ENCODE measurements at regions not wholly inside any gene's neighbourhood (a gene's known extent, or its start where the extent isn't known, plus 50 kb on each side); places are given as distances from the start of the nearest gene placed in this dataset.

DNA sequence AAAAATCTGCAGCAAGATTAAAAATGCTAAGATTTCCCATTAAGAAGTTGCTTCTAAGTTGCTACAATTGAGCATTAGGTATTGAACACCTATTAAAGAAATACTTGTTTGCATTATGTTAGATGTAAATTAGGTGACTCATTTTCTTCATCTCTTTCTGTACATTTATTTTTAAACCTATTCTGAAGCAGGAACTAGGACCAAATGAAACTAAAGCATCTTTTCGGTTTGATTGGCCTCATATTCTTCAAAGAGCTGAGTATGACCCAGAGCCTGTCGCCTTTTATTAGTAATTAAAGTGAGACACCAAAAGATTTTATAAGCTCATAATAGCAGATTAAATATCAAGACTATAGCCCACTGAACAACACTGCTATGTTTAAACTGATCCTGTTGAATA, 83.4 kb upstream of the ZEB2 start:
- H3K4me3 Mint-ChIP-seq = no peak overlapping the region
- Histone ChIP-seq H3K79me2 (ENCODE audit: insufficient read depth, low read length) (no peaks in the 10 kb centered on the region), H2BK15ac (ENCODE audit: low read depth, low read length) (no peak overlapping the region), H3K79me1 (ENCODE audit: insufficient read depth, low read depth, low read length, poor library complexity, severe bottlenecking) (no peaks in the 10 kb centered on the region), H3K4me2 (ENCODE audit: insufficient read depth, insufficient read length, low read length) (no peak overlapping the region), H3K23me2 (ENCODE audit: insufficient read length, low read depth, low read length, poor library complexity, severe bottlenecking) (no peaks in the 10 kb centered on the region), H2BK20ac (ENCODE audit: low read depth, low read length, poor library complexity, severe bottlenecking) (no peak overlapping the region), H3K18ac (ENCODE audit: insufficient read length, low read depth, low read length) (no peak overlapping the region), H3K56ac (ENCODE audit: insufficient read length, low read depth, low read length) (no peak overlapping the region), H4K8ac (replicated peaks; ENCODE audit: insufficient read length, low read depth, low read length) (no peak overlapping the region), H2AK5ac (ENCODE audit: insufficient read length, low read length) (no peak overlapping the region), H3K27ac (ENCODE audit: insufficient read length, low read depth, low read length) (no peak overlapping the region), H3K4ac (ENCODE audit: low read depth, low read length) (no peak overlapping the region), H3K9me3 (ENCODE audit: control insufficient read depth, low read depth, low read length) (no peaks in the 10 kb centered on the region), H3K27me3 (ENCODE audit: insufficient read depth, low read length) (no peaks in the 10 kb centered on the region), H3T11ph (ENCODE audit: low read length) (no peak overlapping the region), H2BK5ac (ENCODE audit: insufficient read length, low read length) (no peak overlapping the region), H2BK12ac (ENCODE audit: insufficient read length, low read depth, low read length) (no peak overlapping the region), H2BK120ac (ENCODE audit: low read depth, low read length, poor library complexity, severe bottlenecking) (no peak overlapping the region), H3K4me1 (ENCODE audit: insufficient read depth, low read length) (no peaks in the 10 kb centered on the region), H2AFZ (ENCODE audit: low read length) (no peak overlapping the region), H4K5ac (ENCODE audit: insufficient read length, low read depth, low read length) (no peak overlapping the region), H4K91ac (ENCODE audit: insufficient read length, low read depth, low read length) (no peak overlapping the region), H3K14ac (ENCODE audit: insufficient read depth, low read length) (no peak overlapping the region), H3K9ac (ENCODE audit: extremely low read depth, insufficient read length, low read length) (no peak overlapping the region), H3K23ac (ENCODE audit: insufficient read length, low read depth, low read length) (no peak overlapping the region), H4K20me1 (ENCODE audit: control insufficient read depth, insufficient read depth, insufficient read length) (no peaks in the 10 kb centered on the region)
- no CpG with 5 or more reads among the region's 2 CpGs for WGBS (ENCODE audit: extremely low coverage, insufficient read length, low lambda C conversion rate)
- H3K27me3 Mint-ChIP-seq (ENCODE audit: low read depth) = no peaks in the 10 kb centered on the region
- no peak overlapping the region for H3K27ac Mint-ChIP-seq
- H3K9me3 Mint-ChIP-seq = no peaks in the 10 kb centered on the region
- no peak for DNase-seq
- H3K36me3 Mint-ChIP-seq (ENCODE audit: insufficient read depth in 1 of 3, low read depth in 3 of 3) = no peaks in the 10 kb centered on the region
- no peak for TF ChIP-seq CTCF (conservative IDR thresholded peaks at IDR 0.05)
- no peaks in the 10 kb centered on the region for H3K4me1 Mint-ChIP-seq
